DND-41 (cell line): ENCODE measurements at regions not wholly inside any gene's neighbourhood (a gene's known extent, or its start where the extent isn't known, plus 50 kb on each side); places are given as distances from the start of the nearest gene placed in this dataset.

Experiments
- ATAC-seq: fragments of 200-7000 bp; cut with Tn5 transposase; 3 replicates; pipeline ENCODE4 v1.9.1; 2021; ENCODE audit warnings: low read depth; ENCODE audit not compliant: insufficient read depth
- DNase-seq: peaks from one replicate; pipeline ENCODE4 v3.0.0-alpha.2; 2020
- H2AFZ ChIP-seq: 2 replicates; pipeline ENCODE4 v1.6.0; 2012; ENCODE audit warnings: low read depth, low read length
- H3K27ac ChIP-seq: 2 replicates; pipeline ENCODE4 v1.5.1; 2012; ENCODE audit warnings: low read length, inconsistent platforms
- H3K27me3 ChIP-seq: fragments of 200-600 bp; sonication (generic); 2 replicates; pipeline ENCODE4 v1.6.0; 2012; ENCODE audit warnings: low read length, mild to moderate bottlenecking, inconsistent platforms; ENCODE audit not compliant: insufficient read depth, poor library complexity
- H3K36me3 ChIP-seq: 2 replicates; pipeline ENCODE4 v1.5.1; 2012; ENCODE audit warnings: low read length, inconsistent platforms; ENCODE audit not compliant: insufficient read depth
- H3K4me1 ChIP-seq: 2 replicates; pipeline ENCODE4 v1.5.1; 2012; ENCODE audit warnings: mild to moderate bottlenecking, low read length; ENCODE audit not compliant: insufficient read depth
- H3K4me2 ChIP-seq: 2 replicates; pipeline ENCODE4 v1.6.0; 2012; ENCODE audit warnings: mild to moderate bottlenecking, moderate library complexity, low read length, inconsistent platforms; ENCODE audit not compliant: insufficient read depth
- H3K4me3 ChIP-seq, 2 experiments: fragments of 200-600 bp in 1 of 2; shearing (Covaris generic) in 1 of 2; 2 replicates each; pipeline ENCODE4 v1.5.1; 2012 to 2016; ENCODE audit warnings: inconsistent platforms in 2 of 2, low read length in 2 of 2, mild to moderate bottlenecking in 2 of 2, low read depth in 1 of 2, moderate library complexity in 1 of 2
- H3K79me2 ChIP-seq: 2 replicates; pipeline ENCODE4 v1.6.0; 2012; ENCODE audit warnings: low read length, inconsistent platforms; ENCODE audit not compliant: insufficient read depth
- H3K9ac ChIP-seq: 2 replicates; pipeline ENCODE4 v1.6.0; 2012; ENCODE audit warnings: low read depth, mild to moderate bottlenecking, inconsistent platforms, low read length, moderate library complexity
- H3K9me3 ChIP-seq: 2 replicates; pipeline ENCODE4 v1.5.1; 2012; ENCODE audit warnings: low read length, moderate library complexity, mild to moderate bottlenecking, inconsistent platforms; ENCODE audit not compliant: insufficient read depth, severe bottlenecking
- H4K20me1 ChIP-seq: 2 replicates; pipeline ENCODE4 v1.6.0; 2012; ENCODE audit warnings: low read length; ENCODE audit not compliant: insufficient read depth
- EZH2 ChIP-seq: IDR thresholded peaks from 3 replicates; pipeline ENCODE4 v1.6.1; 2012; ENCODE audit warnings: borderline replicate concordance, low read depth, mild to moderate bottlenecking, moderate library complexity, low read length, inconsistent platforms; ENCODE audit not compliant: severe bottlenecking
- TF ChIP-seq, protein P1 (sequence below): IDR thresholded peaks from 2 replicates; pipeline ENCODE4 v1.5.1; 2012; ENCODE audit warnings: borderline replicate concordance, low read length, moderate library complexity, mild to moderate bottlenecking; ENCODE audit not compliant: poor library complexity, severe bottlenecking; ENCODE audit errors: extremely low read depth

- H3K36me3 ChIP-seq: no peaks in the 10 kb centered on the region
- no peak overlapping the region for H3K9ac ChIP-seq
- no peaks in the 10 kb centered on the region for H3K27me3 ChIP-seq
- no peak overlapping the region for H3K4me2 ChIP-seq
- H3K4me3 ChIP-seq: no peak overlapping the region
- H4K20me1 ChIP-seq: no peaks in the 10 kb centered on the region
- no peak overlapping the region for H2AFZ ChIP-seq
- TF ChIP-seq EZH2: no peak
- TF ChIP-seq, protein P1, sequence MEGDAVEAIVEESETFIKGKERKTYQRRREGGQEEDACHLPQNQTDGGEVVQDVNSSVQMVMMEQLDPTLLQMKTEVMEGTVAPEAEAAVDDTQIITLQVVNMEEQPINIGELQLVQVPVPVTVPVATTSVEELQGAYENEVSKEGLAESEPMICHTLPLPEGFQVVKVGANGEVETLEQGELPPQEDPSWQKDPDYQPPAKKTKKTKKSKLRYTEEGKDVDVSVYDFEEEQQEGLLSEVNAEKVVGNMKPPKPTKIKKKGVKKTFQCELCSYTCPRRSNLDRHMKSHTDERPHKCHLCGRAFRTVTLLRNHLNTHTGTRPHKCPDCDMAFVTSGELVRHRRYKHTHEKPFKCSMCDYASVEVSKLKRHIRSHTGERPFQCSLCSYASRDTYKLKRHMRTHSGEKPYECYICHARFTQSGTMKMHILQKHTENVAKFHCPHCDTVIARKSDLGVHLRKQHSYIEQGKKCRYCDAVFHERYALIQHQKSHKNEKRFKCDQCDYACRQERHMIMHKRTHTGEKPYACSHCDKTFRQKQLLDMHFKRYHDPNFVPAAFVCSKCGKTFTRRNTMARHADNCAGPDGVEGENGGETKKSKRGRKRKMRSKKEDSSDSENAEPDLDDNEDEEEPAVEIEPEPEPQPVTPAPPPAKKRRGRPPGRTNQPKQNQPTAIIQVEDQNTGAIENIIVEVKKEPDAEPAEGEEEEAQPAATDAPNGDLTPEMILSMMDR: no peak
- DNase-seq: no peak
- ATAC-seq: no peak
- H3K9me3 ChIP-seq: no peaks in the 10 kb centered on the region
- no peaks in the 10 kb centered on the region for H3K79me2 ChIP-seq
- no peak overlapping the region for H3K27ac ChIP-seq
- no peaks in the 10 kb centered on the region for H3K4me1 ChIP-seq
These were observed 50.6 kb upstream of the ARHGAP42 start for GRCh38 chr11:100636536-100636935.
